NCI-H187 treated with DMSO at 0.1 percent for 48 hours (cell line): ENCODE measurements at regions not wholly inside any gene's neighbourhood (a gene's known extent, or its start where the extent isn't known, plus 50 kb on each side); places are given as distances from the start of the nearest gene placed in this dataset.
"Not testable (repeated sequence)": the region's sequence is repeated elsewhere in the genome, so short reads cannot be mapped to it uniquely, and the experiment has no call there.

Experiments
- DNase-seq: peaks from one replicate; lab custom pipeline; 2025; lab: John Stamatoyannopoulos, UW

- DNase-seq = no peak
Measured at GRCh38 chr1:101420406-101420805, 183.6 kb downstream of the S1PR1 start.

- DNase-seq = not testable (repeated sequence)
Measured at GRCh38 chr1:101428083-101428482, 191.3 kb downstream of the S1PR1 start.

- no peak for DNase-seq
Measured at GRCh38 chr1:101428562-101428961, 191.7 kb downstream of the S1PR1 start.

- no peak for DNase-seq
Measured at GRCh38 chr1:101431956-101432510, 195.2 kb downstream of the S1PR1 start.

GRCh38 chr1:101435831-101436511 is 199.2 kb downstream of the S1PR1 start:
- DNase-seq = no peak

GRCh38 chr1:101437800-101438199 is 201.0 kb downstream of the S1PR1 start:
- DNase-seq = no peak

GRCh38 chr1:101438359-101438758 is 201.5 kb downstream of the S1PR1 start:
- no peak for DNase-seq

- no peak for DNase-seq
Measured at GRCh38 chr1:101440485-101440884, 203.7 kb downstream of the S1PR1 start.

GRCh38 chr1:101444381-101444780 is 207.6 kb downstream of the S1PR1 start:
- DNase-seq = no peak

- DNase-seq = no peak
Measured at GRCh38 chr1:101444873-101445618, 208.2 kb downstream of the S1PR1 start.

GRCh38 chr1:101448018-101448417 is 211.2 kb downstream of the S1PR1 start:
- no peak for DNase-seq

GRCh38 chr1:101450691-101451090 is 213.9 kb downstream of the S1PR1 start:
- DNase-seq = not testable (repeated sequence)

- no peak for DNase-seq
Measured at GRCh38 chr1:101451888-101452287, 215.1 kb downstream of the S1PR1 start.

GRCh38 chr1:101452825-101453224 is 216.0 kb downstream of the S1PR1 start:
- no peak for DNase-seq

GRCh38 chr1:101453844-101454243 is 217.0 kb downstream of the S1PR1 start:
- no peak for DNase-seq

- no peak for DNase-seq
Measured at GRCh38 chr1:101455166-101455565, 218.3 kb downstream of the S1PR1 start.

- DNase-seq = no peak
Measured at GRCh38 chr1:101460739-101461138, 223.9 kb downstream of the S1PR1 start.

GRCh38 chr1:101463195-101463594 is 226.4 kb downstream of the S1PR1 start:
- DNase-seq = no peak

- DNase-seq = no peak
Measured at GRCh38 chr1:101465941-101466340, 229.1 kb downstream of the S1PR1 start.

GRCh38 chr1:101474039-101474665 is 237.3 kb downstream of the S1PR1 start:
- DNase-seq = no peak

- no peak for DNase-seq
Measured at GRCh38 chr1:101476541-101476940, 239.7 kb downstream of the S1PR1 start.

GRCh38 chr1:101479945-101480344 is 243.1 kb downstream of the S1PR1 start:
- no peak for DNase-seq

- no peak for DNase-seq
Measured at GRCh38 chr1:101482306-101482705, 245.5 kb downstream of the S1PR1 start.
